GM12878 (cell line): ENCODE measurements at regions not wholly inside any gene's neighbourhood (a gene's known extent, or its start where the extent isn't known, plus 50 kb on each side); places are given as distances from the start of the nearest gene placed in this dataset.

Experiments used
- IRF4 ChIP-seq: IDR thresholded peaks from 2 replicates; pipeline ENCODE4 v1.6.1; 2011; ENCODE audit warnings: low read depth, low read length
- NFYA ChIP-seq: IDR thresholded peaks from 2 replicates; pipeline ENCODE4 v1.6.1; 2011; ENCODE audit warnings: low read depth, mild to moderate bottlenecking, low read length, improper control_type of control experiment, borderline replicate concordance
- SMARCA5 ChIP-seq: fragments of 450-650 bp; IDR thresholded peaks from 2 replicates; pipeline ENCODE4 v1.6.1; 2017; ENCODE audit warnings: mild to moderate bottlenecking
- SPI1 ChIP-seq: IDR thresholded peaks from 2 replicates; pipeline ENCODE4 v1.6.1; 2011; ENCODE audit warnings: low read depth, mild to moderate bottlenecking, low read length, moderate library complexity, borderline replicate concordance; ENCODE audit not compliant: insufficient read depth
- TBL1XR1 ChIP-seq: IDR thresholded peaks from 2 replicates; pipeline ENCODE4 v1.6.1; 2012; ENCODE audit warnings: low read depth, low read length, improper control_type of control experiment

GRCh38 chr18:50509012-50509411 is 50.9 kb upstream of the MAPK4 start (continued):
- TF ChIP-seq SPI1 (no peak), NFYA (no peak), TBL1XR1 (no peak), SMARCA5 (no peak), IRF4 (no peak)
